ENCODE measurements at regions not wholly inside any gene's neighbourhood (a gene's known extent, or its start where the extent isn't known, plus 50 kb on each side); places are given as distances from the start of the nearest gene placed in this dataset.
"Not testable (repeated sequence)": the region's sequence is repeated elsewhere in the genome, so short reads cannot be mapped to it uniquely, and the experiment has no call there.

- no peak for DNase-seq
- Histone ChIP-seq H3K4me1 (no peaks in the 10 kb centered on the region), H3K27me3 (no peaks in the 10 kb centered on the region), H3K9me3 (no peaks in the 10 kb centered on the region), H3K36me3 (ENCODE audit: low read depth, missing control alignments) (no peaks in the 10 kb centered on the region), H3K4me3 (no peak overlapping the region), H3K27ac (no peak overlapping the region)
- intact Hi-C loops (cut with DNase I; ENCODE audit: low total_unique reads), result no loop called here
- WGBS, 2 donors, result 63 to 79% methylated on average over 2 of the region's 2 CpGs
- no peak for TF ChIP-seq CTCF (IDR thresholded peaks at IDR 0.05)
- TF ChIP-seq POLR2A (IDR thresholded peaks at IDR 0.05), result no peak
These were observed 140.0 kb upstream of the ATXN1 start for GRCh38 chr6:16901306-16901705.

GRCh38 chr6:16898640-16899396 is 137.6 kb upstream of the ATXN1 start:
- no peak for TF ChIP-seq CTCF (IDR thresholded peaks at IDR 0.05)
- TF ChIP-seq POLR2A (IDR thresholded peaks at IDR 0.05), result no peak
- WGBS, 2 donors, result 77 to 86% methylated on average over 8 of the region's 8 CpGs
- no peaks in the 10 kb centered on the region for H3K9me3 ChIP-seq
- no peaks in the 10 kb centered on the region for H3K27me3 ChIP-seq
- H3K27ac ChIP-seq, result no peak overlapping the region
- DNase-seq, result no peak
- intact Hi-C loops (cut with DNase I; ENCODE audit: low total_unique reads), result no loop called here
- no peaks in the 10 kb centered on the region for H3K36me3 ChIP-seq (ENCODE audit: low read depth, missing control alignments)
- H3K4me1 ChIP-seq, result no peaks in the 10 kb centered on the region
- no peak overlapping the region for H3K4me3 ChIP-seq

- no peaks in the 10 kb centered on the region for H3K4me1 ChIP-seq
- no peaks in the 10 kb centered on the region for H3K27me3 ChIP-seq
- no peak overlapping the region for H3K27ac ChIP-seq
- intact Hi-C loops (cut with DNase I; ENCODE audit: low total_unique reads), result no loop called here
- H3K9me3 ChIP-seq, result no peaks in the 10 kb centered on the region
- no peaks in the 10 kb centered on the region for H3K36me3 ChIP-seq (ENCODE audit: low read depth, missing control alignments)
- H3K4me3 ChIP-seq, result no peak overlapping the region
- no peak for DNase-seq
- no peak for TF ChIP-seq CTCF (IDR thresholded peaks at IDR 0.05)
- TF ChIP-seq POLR2A (IDR thresholded peaks at IDR 0.05), result no peak
- 90 to 96% methylated on average over 5 of the region's 5 CpGs for WGBS, 2 donors
These were observed 136.4 kb upstream of the ATXN1 start for GRCh38 chr6:16897669-16898068.

DNA sequence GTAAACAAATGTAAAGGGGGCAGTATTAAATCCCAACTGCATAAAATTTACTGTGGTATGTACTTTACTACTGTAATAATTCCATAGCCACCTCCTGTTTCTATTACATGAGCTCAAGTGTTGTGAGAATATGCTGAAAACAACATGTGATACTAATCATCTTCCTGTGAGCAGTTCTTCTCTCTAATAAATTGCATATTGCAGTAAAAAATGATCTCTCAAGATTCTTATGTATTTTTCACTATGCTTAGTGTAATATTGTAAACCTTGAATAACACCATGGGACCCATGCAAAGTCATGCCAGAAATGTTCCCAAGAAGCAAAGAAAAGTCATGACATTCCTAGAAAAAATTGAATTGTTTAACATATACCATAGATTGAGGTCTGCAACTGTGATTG is 133.0 kb upstream of the ATXN1 start:
- intact Hi-C loops (cut with DNase I; ENCODE audit: low total_unique reads), result no loop called here
- Histone ChIP-seq H3K9me3 (no peaks in the 10 kb centered on the region), H3K27ac (no peak overlapping the region), H3K27me3 (no peaks in the 10 kb centered on the region), H3K4me1 (no peaks in the 10 kb centered on the region), H3K4me3 (no peak overlapping the region), H3K36me3 (ENCODE audit: low read depth, missing control alignments) (no peaks in the 10 kb centered on the region)
- DNase-seq, result no peak
- TF ChIP-seq CTCF (IDR thresholded peaks at IDR 0.05) (no peak), POLR2A (IDR thresholded peaks at IDR 0.05) (no peak)

DNA sequence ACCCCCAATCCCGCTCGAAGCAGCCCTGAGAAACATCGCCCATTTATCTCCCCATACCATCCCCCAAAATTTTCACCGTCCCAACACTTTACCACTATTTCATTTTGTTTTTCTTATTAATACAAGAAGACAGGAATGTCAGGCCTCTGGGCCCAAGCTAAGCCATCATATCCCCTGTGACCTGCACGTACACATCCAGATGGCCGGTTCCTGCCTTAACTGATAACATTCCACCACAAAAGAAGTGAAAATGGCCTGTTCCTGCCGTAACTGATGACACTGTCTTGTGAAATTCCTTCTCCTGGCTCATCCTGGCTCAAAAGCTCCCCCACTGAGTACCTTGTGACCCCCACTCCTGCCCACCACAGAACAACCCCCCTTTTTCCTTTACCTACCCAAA is 129.8 kb upstream of the ATXN1 start:
- H3K4me1 ChIP-seq; H3K9me3 ChIP-seq; intact Hi-C loops (cut with DNase I; ENCODE audit: low total_unique reads); H3K36me3 ChIP-seq (ENCODE audit: low read depth, missing control alignments); H3K27ac ChIP-seq; H3K27me3 ChIP-seq; DNase-seq; H3K4me3 ChIP-seq: not testable (repeated sequence)
- WGBS, 2 donors, result 83 to 85% methylated on average over 7 of the region's 7 CpGs

All from testis (tissue), 2 donors.